SK-N-SH (cell line): ENCODE measurements at regions not wholly inside any gene's neighbourhood (a gene's known extent, or its start where the extent isn't known, plus 50 kb on each side); places are given as distances from the start of the nearest gene placed in this dataset.

Experiments
- CTCF ChIA-PET: fragments of 300-600, 350-600 bp; formaldehyde crosslinking; extraction: SDS; loops from one replicate; lab custom pipeline; 2021; lab: Yijun Ruan, JAX
- POLR2A ChIA-PET: fragments of 350-600 bp; sonication (Branson Sonifier 250); formaldehyde crosslinking; extraction: SDS; loops from one replicate; lab custom pipeline; 2020; ENCODE audit warnings: antibody characterized with exemption, inconsistent platforms; lab: Yijun Ruan, JAX
- DNase-seq: peaks from one replicate; pipeline ENCODE4 v3.0.0; 2012
- H2AFZ ChIP-seq: fragments of 200-600 bp; sonication (generic); 2 replicates; pipeline ENCODE4 v1.8.1; 2016; ENCODE audit warnings: antibody characterized with exemption, mild to moderate bottlenecking, low read depth
- H3F3A ChIP-seq: fragments of 200-600 bp; sonication (generic); replicated peaks from 2 replicates; pipeline ENCODE3; 2016; ENCODE audit warnings: antibody characterized with exemption, mild to moderate bottlenecking; ENCODE audit not compliant: insufficient read depth
- H3K27ac ChIP-seq, 2 experiments: fragments of 200-500 bp in 1 of 2; fragments of 200-600 bp in 1 of 2; sonication (Bioruptor generic) in 1 of 2; sonication (generic), shearing (Covaris generic) in 1 of 2; 2 replicates each; pipeline versions ENCODE4 v1.5.1 to v1.6.1; 2014 to 2016; ENCODE audit warnings: low read depth in 2 of 2, inconsistent platforms in 1 of 2, low read length in 1 of 2, mild to moderate bottlenecking in 1 of 2, mixed read lengths in 1 of 2
- H3K27me3 ChIP-seq: fragments of 200-600 bp; sonication (generic), shearing (Covaris generic); 2 replicates; pipeline ENCODE4 v1.6.1; 2016; ENCODE audit warnings: mixed run types; ENCODE audit not compliant: insufficient read depth
- H3K36me3 ChIP-seq, 2 experiments: fragments of 200-500 bp in 1 of 2; fragments of 200-600 bp in 1 of 2; sonication (Bioruptor generic) in 1 of 2; sonication (generic) in 1 of 2; replicated peaks in 1 of 2; 2 replicates each; pipeline versions ENCODE3 to v1.5.1; 2014 to 2016; ENCODE audit warnings: low read length in 1 of 2, mild to moderate bottlenecking in 1 of 2; ENCODE audit not compliant: insufficient read depth in 2 of 2, control insufficient read depth in 1 of 2
- H3K4me1 ChIP-seq, 2 experiments: fragments of 200-500 bp in 1 of 2; fragments of 200-600 bp in 1 of 2; sonication (Bioruptor generic) in 1 of 2; sonication (generic), shearing (Covaris generic) in 1 of 2; 2 replicates each; pipeline versions ENCODE4 v1.5.1 to v1.6.1; 2014 to 2016; ENCODE audit warnings: low read depth in 1 of 2, low read length in 1 of 2, mixed run types in 1 of 2; ENCODE audit not compliant: insufficient read depth in 2 of 2, control insufficient read depth in 1 of 2
- H3K4me2 ChIP-seq: fragments of 200-600 bp; sonication (generic), shearing (Covaris generic); 2 replicates; pipeline ENCODE4 v1.6.1; 2017; ENCODE audit warnings: mixed run types
- H3K4me3 ChIP-seq, 2 experiments: fragments of 200-500 bp in 1 of 2; fragments of 200-600 bp in 1 of 2; sonication (Bioruptor generic) in 1 of 2; sonication (generic), shearing (Covaris generic) in 1 of 2; 2 replicates each; pipeline versions ENCODE4 v1.5.1 to v1.8.1; 2014 to 2016; ENCODE audit warnings: low read depth in 2 of 2, inconsistent platforms in 1 of 2, low read length in 1 of 2, mild to moderate bottlenecking in 1 of 2, mixed read lengths in 1 of 2, moderate library complexity in 1 of 2
- H3K79me2 ChIP-seq: fragments of 200-600 bp; sonication (generic); 2 replicates; pipeline ENCODE4 v1.8.1; 2017; ENCODE audit warnings: mild to moderate bottlenecking; ENCODE audit not compliant: insufficient read depth
- H3K9ac ChIP-seq: fragments of 200-600 bp; sonication (generic); 2 replicates; pipeline ENCODE4 v1.6.1; 2017; ENCODE audit warnings: mixed run types
- H3K9me2 ChIP-seq: fragments of 200-600 bp; sonication (generic); 2 replicates; pipeline ENCODE4 v1.6.1; 2017; ENCODE audit warnings: mixed run types
- H3K9me3 ChIP-seq: fragments of 200-600 bp; sonication (generic); 2 replicates; pipeline ENCODE4 v1.6.1; 2017; ENCODE audit warnings: mixed run types, mild to moderate bottlenecking, moderate library complexity
- H4K20me1 ChIP-seq: fragments of 200-600 bp; sonication (generic); 2 replicates; pipeline ENCODE4 v1.6.1; 2017; ENCODE audit warnings: mild to moderate bottlenecking, mixed run types; ENCODE audit not compliant: insufficient read depth
- CHD2 ChIP-seq: fragments of 150-350 bp; IDR thresholded peaks from 2 replicates; pipeline ENCODE4 v1.6.1; 2018; ENCODE audit warnings: low read length; ENCODE audit not compliant: partially characterized antibody
- CTCF ChIP-seq: fragments of 200-600 bp; sonication (generic); IDR thresholded peaks from 2 replicates; pipeline ENCODE4 v1.6.1; 2017; ENCODE audit warnings: antibody characterized with exemption, mild to moderate bottlenecking, moderate library complexity
- FOSL2 ChIP-seq: IDR thresholded peaks from 2 replicates; pipeline ENCODE4 v1.4.0; 2012; ENCODE audit warnings: low read depth, mild to moderate bottlenecking, moderate library complexity, borderline replicate concordance
- FOXJ3 ChIP-seq: sonication (generic); formaldehyde crosslinking; IDR thresholded peaks from 2 replicates; pipeline ENCODE4 v1.5.1; 2020; ENCODE audit warnings: mild to moderate bottlenecking, missing genetic modification reagents
- JUND ChIP-seq: IDR thresholded peaks from 2 replicates; pipeline ENCODE4 v1.4.0; 2012
- MAX ChIP-seq: IDR thresholded peaks from 2 replicates; pipeline ENCODE4 v1.4.0; 2012; ENCODE audit warnings: low read depth
- MXI1 ChIP-seq: IDR thresholded peaks from 2 replicates; pipeline ENCODE4 v1.6.1; 2012; ENCODE audit warnings: mild to moderate bottlenecking, low read depth, low read length, improper control_type of control experiment
- NRF1 ChIP-seq: IDR thresholded peaks from 2 replicates; pipeline ENCODE4 v1.6.1; 2012; ENCODE audit warnings: low read depth, mild to moderate bottlenecking, low read length
- POLR2AphosphoS5 ChIP-seq: IDR thresholded peaks from 2 replicates; pipeline ENCODE4 v1.6.1; 2012; ENCODE audit warnings: low read depth, low read length
- RFX5 ChIP-seq: IDR thresholded peaks from 2 replicates; pipeline ENCODE4 v1.6.1; 2012; ENCODE audit warnings: mild to moderate bottlenecking, improper control_type of control experiment, low read length
- RXRA ChIP-seq: IDR thresholded peaks from 2 replicates; pipeline ENCODE4 v1.4.0; 2012; ENCODE audit warnings: low read depth, mild to moderate bottlenecking, borderline replicate concordance
- SIN3A ChIP-seq: IDR thresholded peaks from 2 replicates; pipeline ENCODE4 v1.6.1; 2012; ENCODE audit warnings: low read depth, mild to moderate bottlenecking, low read length, moderate library complexity, borderline replicate concordance
- SMC3 ChIP-seq: IDR thresholded peaks from 2 replicates; pipeline ENCODE4 v1.6.1; 2012; ENCODE audit warnings: low read depth, low read length, improper control_type of control experiment
- TAF1 ChIP-seq: IDR thresholded peaks from 2 replicates; pipeline ENCODE4 v1.6.1; 2012; ENCODE audit warnings: low read depth, mild to moderate bottlenecking, low read length, moderate library complexity, borderline replicate concordance
- TCF12 ChIP-seq: IDR thresholded peaks from 2 replicates; pipeline ENCODE4 v1.4.0; 2012
- USF1 ChIP-seq: IDR thresholded peaks from 2 replicates; pipeline ENCODE4 v1.4.0; 2012; ENCODE audit warnings: low read depth, borderline replicate concordance
- WGBS: methylation state at CpG from one replicate; pipeline ENCODE4 v1.1.6; 2017; ENCODE audit warnings: low lambda C conversion rate; 5-methylcytosine and 5-hydroxymethylcytosine counted together
- TF ChIP-seq, protein P1 (sequence below): IDR thresholded peaks from 2 replicates; pipeline ENCODE4 v1.4.0; 2012; ENCODE audit warnings: low read depth, borderline replicate concordance
- TF ChIP-seq, protein P2 (sequence below): IDR thresholded peaks from 2 replicates; pipeline ENCODE4 v1.6.1; 2012; ENCODE audit warnings: mild to moderate bottlenecking, low read depth, low read length, moderate library complexity

GRCh38 chr5:165695796-165696195, 2190.4 kb downstream of the MAT2B start:
- no peaks in the 10 kb centered on the region for H3K9me2 ChIP-seq
- no peak overlapping the region for H3K4me3 ChIP-seq
- TF ChIP-seq, protein P1, sequence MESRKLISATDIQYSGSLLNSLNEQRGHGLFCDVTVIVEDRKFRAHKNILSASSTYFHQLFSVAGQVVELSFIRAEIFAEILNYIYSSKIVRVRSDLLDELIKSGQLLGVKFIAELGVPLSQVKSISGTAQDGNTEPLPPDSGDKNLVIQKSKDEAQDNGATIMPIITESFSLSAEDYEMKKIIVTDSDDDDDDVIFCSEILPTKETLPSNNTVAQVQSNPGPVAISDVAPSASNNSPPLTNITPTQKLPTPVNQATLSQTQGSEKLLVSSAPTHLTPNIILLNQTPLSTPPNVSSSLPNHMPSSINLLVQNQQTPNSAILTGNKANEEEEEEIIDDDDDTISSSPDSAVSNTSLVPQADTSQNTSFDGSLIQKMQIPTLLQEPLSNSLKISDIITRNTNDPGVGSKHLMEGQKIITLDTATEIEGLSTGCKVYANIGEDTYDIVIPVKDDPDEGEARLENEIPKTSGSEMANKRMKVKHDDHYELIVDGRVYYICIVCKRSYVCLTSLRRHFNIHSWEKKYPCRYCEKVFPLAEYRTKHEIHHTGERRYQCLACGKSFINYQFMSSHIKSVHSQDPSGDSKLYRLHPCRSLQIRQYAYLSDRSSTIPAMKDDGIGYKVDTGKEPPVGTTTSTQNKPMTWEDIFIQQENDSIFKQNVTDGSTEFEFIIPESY: no peak
- no peak for TF ChIP-seq SMC3
- no peak for TF ChIP-seq JUND
- TF ChIP-seq NRF1: no peak
- TF ChIP-seq, protein P2, sequence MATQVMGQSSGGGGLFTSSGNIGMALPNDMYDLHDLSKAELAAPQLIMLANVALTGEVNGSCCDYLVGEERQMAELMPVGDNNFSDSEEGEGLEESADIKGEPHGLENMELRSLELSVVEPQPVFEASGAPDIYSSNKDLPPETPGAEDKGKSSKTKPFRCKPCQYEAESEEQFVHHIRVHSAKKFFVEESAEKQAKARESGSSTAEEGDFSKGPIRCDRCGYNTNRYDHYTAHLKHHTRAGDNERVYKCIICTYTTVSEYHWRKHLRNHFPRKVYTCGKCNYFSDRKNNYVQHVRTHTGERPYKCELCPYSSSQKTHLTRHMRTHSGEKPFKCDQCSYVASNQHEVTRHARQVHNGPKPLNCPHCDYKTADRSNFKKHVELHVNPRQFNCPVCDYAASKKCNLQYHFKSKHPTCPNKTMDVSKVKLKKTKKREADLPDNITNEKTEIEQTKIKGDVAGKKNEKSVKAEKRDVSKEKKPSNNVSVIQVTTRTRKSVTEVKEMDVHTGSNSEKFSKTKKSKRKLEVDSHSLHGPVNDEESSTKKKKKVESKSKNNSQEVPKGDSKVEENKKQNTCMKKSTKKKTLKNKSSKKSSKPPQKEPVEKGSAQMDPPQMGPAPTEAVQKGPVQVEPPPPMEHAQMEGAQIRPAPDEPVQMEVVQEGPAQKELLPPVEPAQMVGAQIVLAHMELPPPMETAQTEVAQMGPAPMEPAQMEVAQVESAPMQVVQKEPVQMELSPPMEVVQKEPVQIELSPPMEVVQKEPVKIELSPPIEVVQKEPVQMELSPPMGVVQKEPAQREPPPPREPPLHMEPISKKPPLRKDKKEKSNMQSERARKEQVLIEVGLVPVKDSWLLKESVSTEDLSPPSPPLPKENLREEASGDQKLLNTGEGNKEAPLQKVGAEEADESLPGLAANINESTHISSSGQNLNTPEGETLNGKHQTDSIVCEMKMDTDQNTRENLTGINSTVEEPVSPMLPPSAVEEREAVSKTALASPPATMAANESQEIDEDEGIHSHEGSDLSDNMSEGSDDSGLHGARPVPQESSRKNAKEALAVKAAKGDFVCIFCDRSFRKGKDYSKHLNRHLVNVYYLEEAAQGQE: no peak
- no peak for TF ChIP-seq FOXJ3
- TF ChIP-seq SIN3A: no peak
- TF ChIP-seq CTCF: no peak
- TF ChIP-seq USF1: no peak
- no peak for TF ChIP-seq MXI1
- TF ChIP-seq FOSL2: no peak
- TF ChIP-seq RXRA: no peak
- TF ChIP-seq POLR2AphosphoS5: no peak
- TF ChIP-seq MAX: no peak
- TF ChIP-seq TCF12: no peak
- TF ChIP-seq RFX5: no peak
- no peak for TF ChIP-seq TAF1
- no peak for TF ChIP-seq CHD2
- no peak overlapping the region for H2AFZ ChIP-seq
- ChIA-PET CTCF (no interaction called here), POLR2A (no interaction called here)
- H3K27me3 ChIP-seq: no peaks in the 10 kb centered on the region
- H3K4me1 ChIP-seq: no peaks in the 10 kb centered on the region
- no peak overlapping the region for H3K27ac ChIP-seq
- H4K20me1 ChIP-seq: no peaks in the 10 kb centered on the region
- no peaks in the 10 kb centered on the region for H3K79me2 ChIP-seq
- H3K9me3 ChIP-seq: no peaks in the 10 kb centered on the region; the same call in 1 of the 2 replicates
- no peak overlapping the region for H3K4me2 ChIP-seq
- no peaks in the 10 kb centered on the region for H3F3A ChIP-seq
- DNase-seq: no peak
- WGBS: 24% methylated on average over 1 of the region's 1 CpG
- no peak overlapping the region for H3K9ac ChIP-seq
- H3K36me3 ChIP-seq: no peaks in the 10 kb centered on the region
